ENCODE measurements at regions not wholly inside any gene's neighbourhood (a gene's known extent, or its start where the extent isn't known, plus 50 kb on each side); places are given as distances from the start of the nearest gene placed in this dataset.

GRCh38 chr20:11234608-11235007 lies 560.8 kb upstream of the JAG1 start:
- TF ChIP-seq CTCF (IDR thresholded peaks at IDR 0.05 in 2 of 3, conservative IDR thresholded peaks at IDR 0.05 in 1 of 3; ENCODE audit: control insufficient read depth in 2 of 3, extremely low read depth in 1 of 3, insufficient read depth in 1 of 3, low read depth in 3 of 3, low read length in 3 of 3): no peak
- no peak for TF ChIP-seq USF2 (IDR thresholded peaks at IDR 0.05; ENCODE audit: borderline replicate concordance, low read depth, low read length)
- TF ChIP-seq YY1 (IDR thresholded peaks at IDR 0.05; ENCODE audit: low read depth, low read length): no peak
- no peak for TF ChIP-seq ATF3 (IDR thresholded peaks at IDR 0.05; ENCODE audit: borderline replicate concordance, extremely low read depth, low read depth, low read length)
- no peak for TF ChIP-seq MAX (IDR thresholded peaks at IDR 0.05; ENCODE audit: low read depth, low read length)
- TF ChIP-seq MEF2A (IDR thresholded peaks at IDR 0.05; ENCODE audit: insufficient read depth, low read depth, low read length): no peak
- TF ChIP-seq EP300 (IDR thresholded peaks at IDR 0.05; ENCODE audit: borderline replicate concordance in 1 of 2, control insufficient read depth in 1 of 2, low read depth in 2 of 2, low read length in 2 of 2): 0 out of 4 replicates have a peak, but pooled peaks of 1 of the 2 experiments have one; percentile 36
- no peak for TF ChIP-seq HDAC6 (IDR thresholded peaks at IDR 0.05; ENCODE audit: unreplicated experiment)
- no peak for TF ChIP-seq ZBTB33 (IDR thresholded peaks at IDR 0.05)
- TF ChIP-seq NKRF (conservative IDR thresholded peaks at IDR 0.05): no peak
- no peak for TF ChIP-seq FOS (IDR thresholded peaks at IDR 0.05; ENCODE audit: borderline replicate concordance, extremely low read depth, insufficient read length)

All from GM12878 (cell line).